Cardiac muscle cell (in vitro differentiated cells and primary cell): ENCODE measurements at regions not wholly inside any gene's neighbourhood (a gene's known extent, or its start where the extent isn't known, plus 50 kb on each side); places are given as distances from the start of the nearest gene placed in this dataset.

Source experiments
- DNase-seq, 2 donors: peaks; one replicate each; pipeline versions ENCODE4 v3.0.0 to v3.0.0-alpha.2; 2010 to 2017; ENCODE audit warnings: low read depth in 1 of 2, low spot score in 1 of 2
- H3K27ac ChIP-seq: fragments of 200-600 bp; sonication (generic); 2 replicates; pipeline ENCODE4 v1.5.1; 2016
- H3K27me3 ChIP-seq: fragments of 200-600 bp; sonication (generic); 2 replicates; pipeline ENCODE4 v1.6.0; 2016; ENCODE audit warnings: control low read depth
- H3K36me3 ChIP-seq: fragments of 200-600 bp; sonication (generic); 2 replicates; pipeline ENCODE4 v1.5.1; 2016; ENCODE audit warnings: control low read depth
- H3K4me1 ChIP-seq: fragments of 200-600 bp; sonication (generic); 2 replicates; pipeline ENCODE4 v1.8.1; 2017; ENCODE audit warnings: low read depth, mild to moderate bottlenecking, mixed run types
- H3K4me3 ChIP-seq: fragments of 200-600 bp; sonication (generic); 2 replicates; pipeline ENCODE4 v1.5.1; 2016; ENCODE audit warnings: mild to moderate bottlenecking
- H3K9me3 ChIP-seq: fragments of 200-600 bp; sonication (generic); 2 replicates; pipeline ENCODE4 v1.5.1; 2017; ENCODE audit warnings: low read depth, mild to moderate bottlenecking, control low read depth
- TF ChIP-seq, protein P1 (sequence below): IDR thresholded peaks from 2 replicates; pipeline ENCODE4 v1.5.1; 2012; ENCODE audit warnings: low read depth, mild to moderate bottlenecking, low read length

DNA sequence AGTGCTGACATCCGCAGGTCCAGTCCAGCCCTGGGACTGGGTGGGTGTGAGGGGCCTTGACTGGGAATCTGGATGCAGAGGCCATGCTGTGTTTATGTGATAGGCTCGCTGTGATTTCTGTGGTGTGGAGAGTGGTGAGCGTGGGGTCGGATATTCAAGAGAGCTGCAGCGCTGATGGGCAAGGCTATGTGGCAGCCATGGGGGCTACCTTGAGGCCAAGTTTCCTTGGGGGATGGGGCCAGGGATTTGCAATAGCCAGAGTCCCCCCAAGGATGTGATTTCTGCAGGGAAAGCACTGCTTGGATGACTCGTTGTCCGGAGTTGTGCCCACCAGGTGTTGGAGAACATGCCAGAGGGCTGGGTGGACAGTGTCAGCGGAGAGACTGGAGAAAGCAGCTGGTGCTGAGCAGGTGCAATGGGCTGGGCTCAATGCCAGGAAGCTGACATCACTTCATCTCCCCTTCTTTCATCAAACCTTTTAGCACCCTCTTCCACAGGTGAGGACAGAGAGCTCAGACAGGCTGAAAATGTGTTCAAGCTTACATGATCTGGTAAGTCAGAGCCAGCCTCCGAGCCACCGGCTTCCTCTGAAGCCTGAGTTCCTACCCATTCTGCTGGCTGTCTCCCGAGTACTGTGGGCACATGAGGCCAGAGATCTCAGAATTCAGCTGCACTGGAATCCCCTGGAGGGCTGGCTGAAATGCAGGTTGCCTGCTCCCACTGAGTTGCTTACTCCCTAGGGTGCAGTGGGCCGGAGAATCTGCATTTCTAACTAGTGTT is 132.9 kb downstream of the RHOU start:
- Histone ChIP-seq H3K27ac (no peak overlapping the region), H3K4me1 (peaks cover 4% of the 10 kb centered on the region), H3K9me3 (no peaks in the 10 kb centered on the region), H3K4me3 (no peak overlapping the region), H3K27me3 (peaks cover 27% of the 10 kb centered on the region), H3K36me3 (no peaks in the 10 kb centered on the region)
- TF ChIP-seq, protein P1, sequence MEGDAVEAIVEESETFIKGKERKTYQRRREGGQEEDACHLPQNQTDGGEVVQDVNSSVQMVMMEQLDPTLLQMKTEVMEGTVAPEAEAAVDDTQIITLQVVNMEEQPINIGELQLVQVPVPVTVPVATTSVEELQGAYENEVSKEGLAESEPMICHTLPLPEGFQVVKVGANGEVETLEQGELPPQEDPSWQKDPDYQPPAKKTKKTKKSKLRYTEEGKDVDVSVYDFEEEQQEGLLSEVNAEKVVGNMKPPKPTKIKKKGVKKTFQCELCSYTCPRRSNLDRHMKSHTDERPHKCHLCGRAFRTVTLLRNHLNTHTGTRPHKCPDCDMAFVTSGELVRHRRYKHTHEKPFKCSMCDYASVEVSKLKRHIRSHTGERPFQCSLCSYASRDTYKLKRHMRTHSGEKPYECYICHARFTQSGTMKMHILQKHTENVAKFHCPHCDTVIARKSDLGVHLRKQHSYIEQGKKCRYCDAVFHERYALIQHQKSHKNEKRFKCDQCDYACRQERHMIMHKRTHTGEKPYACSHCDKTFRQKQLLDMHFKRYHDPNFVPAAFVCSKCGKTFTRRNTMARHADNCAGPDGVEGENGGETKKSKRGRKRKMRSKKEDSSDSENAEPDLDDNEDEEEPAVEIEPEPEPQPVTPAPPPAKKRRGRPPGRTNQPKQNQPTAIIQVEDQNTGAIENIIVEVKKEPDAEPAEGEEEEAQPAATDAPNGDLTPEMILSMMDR: no peak
- peak in 1 of 2 donors; percentile 58 for DNase-seq

DNA sequence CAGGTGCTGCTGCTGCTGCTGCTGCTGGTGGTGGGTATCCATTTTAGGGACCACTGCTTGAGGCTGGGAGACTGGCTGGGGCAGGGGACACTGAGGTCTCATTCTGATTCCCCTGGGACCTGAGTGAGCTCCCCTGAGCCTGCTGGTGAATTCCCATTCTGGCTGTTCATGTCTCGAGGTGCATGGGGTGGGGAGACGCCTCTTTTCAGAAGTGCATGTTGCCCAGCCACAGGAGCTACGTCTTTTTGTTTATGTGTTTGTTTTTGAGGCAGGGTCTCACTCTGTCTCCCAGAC is 133.4 kb downstream of the RHOU start:
- no peaks in the 10 kb centered on the region for H3K36me3 ChIP-seq
- no peak for DNase-seq
- H3K27ac ChIP-seq: no peak overlapping the region
- TF ChIP-seq, protein P1: no peak
- peaks cover 21% of the 10 kb centered on the region for H3K27me3 ChIP-seq
- no peaks in the 10 kb centered on the region for H3K9me3 ChIP-seq
- peaks cover 4% of the 10 kb centered on the region for H3K4me1 ChIP-seq
- no peak overlapping the region for H3K4me3 ChIP-seq

DNA sequence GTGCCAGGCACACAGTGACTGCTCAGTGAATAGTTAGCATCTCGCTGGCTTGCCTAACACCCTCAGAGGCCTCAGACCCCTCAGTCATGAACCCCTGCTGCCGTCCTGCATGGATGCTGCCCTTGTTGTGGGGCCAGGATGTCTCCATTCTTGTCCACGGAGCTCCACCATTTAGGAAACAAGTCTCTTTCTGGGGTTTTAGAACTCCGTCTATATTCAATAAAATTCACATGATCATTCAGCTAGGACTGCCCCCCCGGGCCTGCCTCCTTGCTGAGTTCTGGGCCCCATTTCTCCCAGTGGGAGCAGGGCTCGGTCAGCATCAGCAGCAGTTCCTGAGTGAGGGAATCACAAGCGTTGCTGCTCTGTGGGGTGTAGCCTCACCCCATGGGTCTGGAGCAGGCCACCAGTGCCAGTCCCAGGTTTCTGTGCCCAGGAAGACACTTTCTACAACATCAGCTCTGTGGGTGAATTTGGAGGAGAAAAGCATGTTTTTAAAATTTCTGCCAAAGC is 134.1 kb downstream of the RHOU start:
- H3K27me3 ChIP-seq: peaks cover 15% of the 10 kb centered on the region
- H3K4me3 ChIP-seq: no peak overlapping the region
- DNase-seq: no peak
- no peak overlapping the region for H3K27ac ChIP-seq
- H3K9me3 ChIP-seq: no peaks in the 10 kb centered on the region
- TF ChIP-seq, protein P1: no peak
- H3K36me3 ChIP-seq: no peaks in the 10 kb centered on the region
- peaks cover 4% of the 10 kb centered on the region for H3K4me1 ChIP-seq

DNA sequence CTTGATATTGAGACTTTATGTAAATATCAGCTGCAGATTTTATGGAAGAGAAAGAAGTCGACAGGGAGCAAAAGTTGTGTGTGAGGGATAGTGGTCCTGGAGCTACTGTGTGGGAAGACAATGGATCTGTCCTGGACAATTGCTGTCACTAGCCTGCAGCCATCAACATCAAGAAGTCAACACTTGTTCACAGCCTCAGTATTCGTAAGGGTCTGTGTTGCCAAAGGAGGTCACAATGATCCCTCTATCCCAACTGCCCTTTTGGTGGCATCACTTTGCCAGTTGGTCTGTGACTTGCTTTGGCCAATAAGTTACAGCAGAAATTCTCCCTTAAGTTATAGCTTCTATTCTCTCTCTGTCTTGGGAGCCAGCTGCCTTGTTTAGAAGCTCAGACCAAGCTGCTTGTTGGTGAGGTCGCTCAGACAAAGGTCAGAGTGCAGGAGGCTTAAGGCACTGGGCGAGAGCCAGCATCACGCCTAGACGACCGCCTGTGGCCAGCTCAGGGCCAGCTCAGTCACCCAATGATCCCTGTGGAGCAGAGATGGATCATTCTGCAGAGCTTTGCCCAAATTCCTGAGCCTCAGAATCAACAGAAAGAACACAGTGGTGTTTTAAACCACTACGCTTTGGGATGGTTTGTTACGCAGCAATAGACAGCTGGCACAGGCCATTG is 134.9 kb downstream of the RHOU start:
- no peak overlapping the region for H3K27ac ChIP-seq
- H3K4me1 ChIP-seq: peaks cover 4% of the 10 kb centered on the region
- TF ChIP-seq, protein P1: no peak
- H3K4me3 ChIP-seq: no peak overlapping the region
- no peaks in the 10 kb centered on the region for H3K36me3 ChIP-seq
- DNase-seq: no peak
- H3K9me3 ChIP-seq: no peaks in the 10 kb centered on the region
- H3K27me3 ChIP-seq: peaks cover 15% of the 10 kb centered on the region

DNA sequence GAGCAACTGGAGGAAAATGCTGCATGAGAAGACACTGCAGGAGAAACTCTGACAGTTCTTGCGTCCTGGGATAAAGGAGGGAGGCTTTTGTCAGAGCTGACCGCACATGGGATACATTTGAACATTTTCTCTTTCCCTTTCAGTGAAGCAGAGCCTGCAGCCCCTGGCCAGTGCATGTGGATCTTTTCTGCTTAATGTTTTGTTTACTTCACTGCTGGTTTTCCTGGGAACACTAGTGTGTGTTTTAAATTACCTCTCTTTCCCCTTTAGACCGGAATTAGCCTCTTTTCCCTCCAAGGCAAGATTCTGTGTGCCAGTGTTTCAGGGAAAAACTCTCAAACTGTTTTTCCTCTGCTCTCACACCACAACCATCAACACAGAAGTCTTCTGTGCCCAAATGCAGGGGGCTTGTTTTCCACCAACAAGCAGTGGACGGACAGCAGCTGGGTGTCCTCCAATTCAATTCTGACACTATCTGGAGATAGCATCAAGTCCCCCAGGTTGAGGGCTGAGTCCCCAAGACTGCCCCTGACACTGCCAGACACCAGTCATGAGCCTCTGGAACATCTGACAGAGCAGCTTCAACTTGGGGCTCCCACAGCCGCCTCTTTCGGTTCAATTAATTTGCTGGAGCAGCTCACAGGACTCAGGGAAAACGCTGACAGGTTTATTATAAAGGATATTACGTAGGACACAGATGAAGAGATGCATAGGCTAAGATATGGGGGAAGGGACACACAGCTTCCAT is 136.2 kb downstream of the RHOU start:
- no peak for DNase-seq
- H3K36me3 ChIP-seq: no peaks in the 10 kb centered on the region
- H3K4me3 ChIP-seq: no peak overlapping the region
- TF ChIP-seq, protein P1: no peak
- H3K4me1 ChIP-seq: peaks cover 4% of the 10 kb centered on the region
- no peak overlapping the region for H3K27ac ChIP-seq
- peaks cover 15% of the 10 kb centered on the region for H3K27me3 ChIP-seq
- H3K9me3 ChIP-seq: no peaks in the 10 kb centered on the region
